ENCODE measurements at regions not wholly inside any gene's neighbourhood (a gene's known extent, or its start where the extent isn't known, plus 50 kb on each side); places are given as distances from the start of the nearest gene placed in this dataset.
"Not testable (repeated sequence)": the region's sequence is repeated elsewhere in the genome, so short reads cannot be mapped to it uniquely, and the experiment has no call there.

GRCh38 chr2:109721135-109721534, 73.0 kb upstream of the RGPD5 start:
- no peak for DNase-seq
- no peaks in the 10 kb centered on the region for H3K36me3 Mint-ChIP-seq (ENCODE audit: low read depth)
- H3K27ac Mint-ChIP-seq, result no peak overlapping the region
- H3K27me3 Mint-ChIP-seq, result peaks cover 8% of the 10 kb centered on the region
- H3K4me3 Mint-ChIP-seq, result no peak overlapping the region
- H3K9me3 Mint-ChIP-seq, result no peaks in the 10 kb centered on the region
- no peak for ATAC-seq
- H3K4me1 Mint-ChIP-seq, result no peaks in the 10 kb centered on the region

DNA sequence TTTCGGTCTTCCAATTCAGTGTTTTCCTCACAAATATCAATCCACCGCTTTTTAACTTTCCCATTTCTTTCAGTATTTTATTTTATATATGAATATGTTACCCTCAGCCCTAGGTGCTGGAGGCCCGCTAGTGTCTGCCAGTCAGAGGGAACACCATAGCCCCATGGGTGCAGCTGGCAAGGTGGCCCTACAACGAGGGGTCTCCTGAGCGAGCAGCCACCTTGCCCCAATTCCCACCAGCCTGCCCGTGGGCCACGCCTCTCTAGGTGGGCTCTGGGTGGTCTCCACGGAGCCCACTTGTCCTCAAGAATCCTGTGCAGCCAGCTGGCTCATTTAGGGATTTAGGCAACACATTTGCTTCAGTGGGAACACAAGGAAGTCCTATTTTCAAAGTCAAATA, 72.5 kb upstream of the RGPD5 start:
- H3K4me3 Mint-ChIP-seq, result no peak overlapping the region
- H3K9me3 Mint-ChIP-seq, result no peaks in the 10 kb centered on the region
- no peaks in the 10 kb centered on the region for H3K36me3 Mint-ChIP-seq (ENCODE audit: low read depth)
- H3K4me1 Mint-ChIP-seq, result no peaks in the 10 kb centered on the region
- H3K27me3 Mint-ChIP-seq, result peaks cover 13% of the 10 kb centered on the region
- no peak overlapping the region for H3K27ac Mint-ChIP-seq
- DNase-seq (no peak), ATAC-seq (no peak)

- no peak overlapping the region for H3K27ac Mint-ChIP-seq
Observed at GRCh38 chr2:109722026-109722425, 72.1 kb upstream of the RGPD5 start.

GRCh38 chr2:109722640-109723039, 71.5 kb upstream of the RGPD5 start:
- not testable (repeated sequence) for H3K4me1 Mint-ChIP-seq; H3K27ac Mint-ChIP-seq; ATAC-seq; DNase-seq; H3K36me3 Mint-ChIP-seq (ENCODE audit: low read depth); H3K4me3 Mint-ChIP-seq; H3K9me3 Mint-ChIP-seq
- peaks cover 16% of the 10 kb centered on the region for H3K27me3 Mint-ChIP-seq

More at GRCh38 chr2:109722026-109722425, 72.1 kb upstream of the RGPD5 start:
- H3K9me3 Mint-ChIP-seq, result no peaks in the 10 kb centered on the region
- no peaks in the 10 kb centered on the region for H3K36me3 Mint-ChIP-seq (ENCODE audit: low read depth)
- ATAC-seq (no peak), DNase-seq (no peak)
- no peak overlapping the region for H3K4me3 Mint-ChIP-seq
- peaks cover 13% of the 10 kb centered on the region for H3K27me3 Mint-ChIP-seq
- H3K4me1 Mint-ChIP-seq, result no peaks in the 10 kb centered on the region

DNA sequence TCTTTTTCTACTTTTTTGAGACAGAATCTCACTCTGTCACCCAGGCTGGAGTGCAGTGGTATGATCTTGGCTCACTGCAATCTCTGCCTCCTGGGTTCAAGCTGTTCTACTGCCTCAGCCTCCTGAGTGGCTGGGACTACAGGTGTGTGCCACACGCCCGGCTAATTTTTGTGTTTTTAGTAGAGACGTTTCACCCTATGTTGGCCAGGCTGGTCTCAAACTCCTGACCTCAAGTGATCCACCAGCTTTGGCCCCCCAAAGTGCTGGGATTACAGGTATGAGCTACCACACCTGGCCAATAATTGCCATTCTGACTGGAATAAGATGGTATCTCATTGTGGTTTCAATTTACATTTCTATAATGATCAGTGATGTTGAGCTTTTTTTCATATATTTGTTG, 71.0 kb upstream of the RGPD5 start:
- H3K27me3 Mint-ChIP-seq, result peaks cover 16% of the 10 kb centered on the region
- not testable (repeated sequence) for H3K9me3 Mint-ChIP-seq; H3K4me1 Mint-ChIP-seq; H3K4me3 Mint-ChIP-seq; ATAC-seq; H3K27ac Mint-ChIP-seq; H3K36me3 Mint-ChIP-seq (ENCODE audit: low read depth); DNase-seq

GRCh38 chr2:109724533-109725460, 69.3 kb upstream of the RGPD5 start:
- no peak overlapping the region for H3K4me3 Mint-ChIP-seq
- no peaks in the 10 kb centered on the region for H3K36me3 Mint-ChIP-seq (ENCODE audit: low read depth)
- no peaks in the 10 kb centered on the region for H3K9me3 Mint-ChIP-seq
- H3K27me3 Mint-ChIP-seq, result peaks cover 21% of the 10 kb centered on the region
- DNase-seq, result no peak
- no peaks in the 10 kb centered on the region for H3K4me1 Mint-ChIP-seq
- no peak overlapping the region for H3K27ac Mint-ChIP-seq
- no peak for ATAC-seq

DNA sequence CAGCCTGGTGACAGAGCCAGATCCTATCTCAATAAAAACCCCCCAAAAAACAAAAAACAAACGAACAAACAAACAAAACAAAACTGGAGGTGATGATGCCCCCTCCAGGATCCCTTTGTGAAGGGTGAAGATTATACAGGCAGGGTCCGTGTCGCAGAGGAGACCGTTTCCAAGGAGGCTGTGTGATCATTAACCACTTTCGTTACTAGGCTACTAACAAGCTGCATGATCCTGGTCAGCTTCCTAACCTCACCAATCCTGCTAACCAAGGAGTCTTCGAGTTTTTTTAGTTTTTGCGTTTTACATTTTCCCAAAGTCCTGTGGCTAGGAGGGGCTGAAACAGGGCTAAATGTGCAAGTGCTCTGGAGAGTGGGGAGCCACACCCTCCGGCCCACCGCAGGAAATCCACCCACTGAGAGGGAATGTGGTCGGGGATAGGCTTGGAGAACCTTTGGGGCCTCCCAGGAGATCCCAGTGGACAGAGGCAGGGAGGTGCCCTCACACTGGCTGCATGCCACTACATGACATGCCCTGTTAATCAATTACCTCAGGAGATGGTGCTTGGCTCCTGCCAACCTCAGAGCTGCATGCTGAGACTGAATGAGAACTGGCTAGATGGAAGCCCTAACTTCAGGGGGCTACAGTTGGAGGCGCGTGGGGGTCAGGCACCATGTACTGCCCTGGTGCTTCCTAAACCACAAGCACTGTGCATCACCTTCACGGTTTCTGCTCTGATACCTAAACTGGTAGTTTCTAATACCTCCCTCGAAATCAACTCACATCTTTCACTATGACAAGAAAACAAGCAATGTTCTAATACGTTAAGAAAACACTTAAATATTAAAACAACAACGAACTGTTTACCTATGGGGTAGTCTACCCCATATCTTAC, 67.5 kb upstream of the RGPD5 start:
- H3K27ac Mint-ChIP-seq, result no peak overlapping the region
- peaks cover 24% of the 10 kb centered on the region for H3K27me3 Mint-ChIP-seq
- H3K9me3 Mint-ChIP-seq, result no peaks in the 10 kb centered on the region
- no peaks in the 10 kb centered on the region for H3K36me3 Mint-ChIP-seq (ENCODE audit: low read depth)
- H3K4me3 Mint-ChIP-seq, result no peak overlapping the region
- H3K4me1 Mint-ChIP-seq, result no peaks in the 10 kb centered on the region
- ATAC-seq (no peak), DNase-seq (no peak)

- peaks cover 29% of the 10 kb centered on the region for H3K27me3 Mint-ChIP-seq
- no peak overlapping the region for H3K4me3 Mint-ChIP-seq
- ATAC-seq (no peak), DNase-seq (no peak)
- no peaks in the 10 kb centered on the region for H3K36me3 Mint-ChIP-seq (ENCODE audit: low read depth)
- no peaks in the 10 kb centered on the region for H3K9me3 Mint-ChIP-seq
- H3K4me1 Mint-ChIP-seq, result no peaks in the 10 kb centered on the region
- no peak overlapping the region for H3K27ac Mint-ChIP-seq
Observed at GRCh38 chr2:109727929-109728447, 66.1 kb upstream of the RGPD5 start.

- H3K4me3 Mint-ChIP-seq; H3K36me3 Mint-ChIP-seq (ENCODE audit: low read depth); H3K27ac Mint-ChIP-seq; H3K9me3 Mint-ChIP-seq; ATAC-seq; DNase-seq; H3K4me1 Mint-ChIP-seq: not testable (repeated sequence)
- peaks cover 29% of the 10 kb centered on the region for H3K27me3 Mint-ChIP-seq
Observed at GRCh38 chr2:109733746-109734145, 60.4 kb upstream of the RGPD5 start.

DNA sequence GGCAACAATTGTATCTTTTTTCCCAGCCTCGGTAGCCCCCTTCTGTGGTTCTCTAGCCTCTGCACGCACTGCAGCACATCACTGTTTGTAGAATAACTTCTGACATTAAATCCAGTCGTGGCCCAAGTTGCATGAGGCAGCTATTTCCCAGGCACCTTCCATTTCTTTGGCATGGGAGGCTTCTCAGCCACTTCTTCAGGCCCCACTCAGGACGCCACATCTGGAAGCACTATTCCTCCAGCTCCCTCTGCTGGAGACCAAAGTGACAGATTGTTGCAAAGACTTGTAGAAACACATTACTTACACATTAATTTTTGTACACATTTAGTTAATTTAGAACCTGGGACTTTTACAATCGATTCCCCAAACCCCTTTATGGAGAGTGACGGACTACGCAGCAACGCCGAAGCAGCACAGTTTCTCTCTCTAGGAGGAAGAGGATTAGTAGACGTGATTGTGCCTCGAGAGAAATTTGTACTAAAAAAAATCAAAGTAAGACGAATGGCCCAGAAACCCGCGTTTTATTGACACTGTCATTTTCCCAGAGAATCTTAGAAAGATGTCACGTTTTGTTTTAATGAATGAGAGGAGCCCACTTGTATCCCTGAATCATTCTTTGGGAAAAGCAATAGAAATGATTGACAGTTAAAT, 57.8 kb upstream of the RGPD5 start:
- DNase-seq (peak; percentile 9), ATAC-seq (no peak)
- Mint-ChIP-seq H3K9me3 (no peaks in the 10 kb centered on the region), H3K4me1 (no peaks in the 10 kb centered on the region), H3K27me3 (peaks cover 22% of the 10 kb centered on the region), H3K27ac (no peak overlapping the region), H3K4me3 (no peak overlapping the region), H3K36me3 (ENCODE audit: low read depth) (no peaks in the 10 kb centered on the region)

All from activated naive CD8-positive, alpha-beta T cell treated with anti-CD3 and anti-CD28 coated beads, Interleukin-2, amount 50 U/mL, for 24 hours (primary cell).